PC-3 (cell line): ENCODE measurements at regions not wholly inside any gene's neighbourhood (a gene's known extent, or its start where the extent isn't known, plus 50 kb on each side); places are given as distances from the start of the nearest gene placed in this dataset.

Experiments used
- CTCF ChIP-seq: fragments of 300-600 bp; sonication (generic); conservative IDR thresholded peaks from 2 replicates; pipeline ENCODE4 v1.5.1; 2017; ENCODE audit warnings: antibody characterized with exemption, low read depth, mild to moderate bottlenecking, low read length
- EZH2 ChIP-seq: fragments of 300-600 bp; sonication (generic); IDR thresholded peaks from one replicate; pipeline ENCODE4 v1.6.1; 2017; ENCODE audit warnings: antibody characterized with exemption, mild to moderate bottlenecking, low read length; ENCODE audit not compliant: unreplicated experiment
- EZH2phosphoT487 ChIP-seq: fragments of 300-600 bp; sonication (generic); IDR thresholded peaks from 2 replicates; pipeline ENCODE4 v1.6.1; 2018; ENCODE audit warnings: mild to moderate bottlenecking, antibody characterized with exemption, low read length, borderline replicate concordance

DNA sequence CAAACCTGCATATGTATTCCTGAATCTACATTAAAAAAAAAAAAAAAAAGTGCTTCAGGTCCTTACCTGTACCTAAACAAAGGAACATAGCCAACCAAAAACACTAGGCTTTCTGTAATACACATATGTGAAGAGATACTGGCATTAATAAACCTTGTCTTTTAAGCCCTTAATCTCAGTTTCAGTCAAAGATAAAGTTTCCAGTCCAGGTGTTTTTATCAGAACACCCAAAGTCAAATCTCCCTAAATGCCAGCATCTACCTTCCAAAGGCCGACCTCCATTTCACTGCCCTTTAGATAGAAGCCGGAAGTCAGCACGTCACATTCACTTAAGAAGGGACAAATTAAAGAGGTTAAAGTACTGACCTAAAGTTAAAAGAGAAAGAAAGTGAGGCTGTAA lies 79.8 kb upstream of the NEBL start:
- no peak for TF ChIP-seq CTCF
- TF ChIP-seq EZH2phosphoT487: no peak
- TF ChIP-seq EZH2: no peak
